SH-SY5Y (cell line): ENCODE measurements at regions not wholly inside any gene's neighbourhood (a gene's known extent, or its start where the extent isn't known, plus 50 kb on each side); places are given as distances from the start of the nearest gene placed in this dataset.

ENCODE experiments used
- GATA2 ChIP-seq: IDR thresholded peaks from 2 replicates; pipeline ENCODE4 v1.6.1; 2011; ENCODE audit warnings: mild to moderate bottlenecking, low read depth, low read length
- GATA3 ChIP-seq: IDR thresholded peaks from 2 replicates; pipeline ENCODE4 v1.6.1; 2011; ENCODE audit warnings: low read depth, mild to moderate bottlenecking, low read length, moderate library complexity

GRCh38 chr7:113301141-113301540 lies 182.8 kb upstream of the SMIM30 start:
- TF ChIP-seq GATA2 (no peak), GATA3 (no peak)
